ENCODE measurements at regions not wholly inside any gene's neighbourhood (a gene's known extent, or its start where the extent isn't known, plus 50 kb on each side); places are given as distances from the start of the nearest gene placed in this dataset.
"Not testable (repeated sequence)": the region's sequence is repeated elsewhere in the genome, so short reads cannot be mapped to it uniquely, and the experiment has no call there.

- DNase-seq (ENCODE audit: low spot score), result no peak
Observed at GRCh38 chr17:59494757-59495368, 70.5 kb upstream of the DHX40 start.

GRCh38 chr17:59496178-59496577, 69.2 kb upstream of the DHX40 start:
- no peak for DNase-seq (ENCODE audit: low spot score)

DNA sequence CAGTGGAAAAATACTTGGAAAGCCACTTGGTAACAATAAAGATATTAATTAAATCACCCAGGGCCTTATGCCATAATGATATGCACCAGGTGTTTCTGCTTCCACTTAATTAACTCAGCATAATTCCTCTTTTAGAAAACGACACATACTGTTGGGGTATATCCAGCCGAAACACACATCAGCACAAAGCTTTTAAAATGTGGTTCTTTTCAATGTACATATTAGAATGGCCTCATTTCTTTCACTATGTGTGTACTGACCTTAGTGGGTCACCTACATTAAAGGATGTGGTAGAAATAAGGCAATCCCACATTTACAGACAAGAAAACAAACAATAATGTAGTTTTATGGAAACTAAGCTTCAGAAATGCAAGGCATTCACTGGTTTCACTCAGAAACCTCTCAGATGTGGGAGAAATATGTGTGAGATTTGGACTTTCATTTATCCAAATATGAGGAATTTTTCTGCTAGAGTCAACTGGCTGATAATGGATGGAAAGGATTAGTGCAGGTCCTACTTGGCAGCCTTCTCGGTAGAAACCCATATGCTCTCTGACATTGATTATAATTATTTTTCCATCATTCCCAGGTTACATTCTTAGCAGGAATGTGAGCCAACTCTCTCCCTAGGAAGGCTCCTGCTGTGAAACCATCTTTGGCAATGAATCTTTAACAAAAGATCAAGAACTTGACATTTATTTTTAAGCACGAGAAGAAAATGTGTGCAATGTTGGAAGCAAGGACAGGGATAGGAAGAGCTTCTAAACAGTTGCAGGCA, 66.7 kb upstream of the DHX40 start:
- DNase-seq (ENCODE audit: low spot score), result no peak

GRCh38 chr17:59500086-59500655, 65.2 kb upstream of the DHX40 start:
- DNase-seq (ENCODE audit: low spot score), result not testable (repeated sequence)

- DNase-seq (ENCODE audit: low spot score), result no peak
Observed at GRCh38 chr17:59501690-59502089, 63.7 kb upstream of the DHX40 start.

DNA sequence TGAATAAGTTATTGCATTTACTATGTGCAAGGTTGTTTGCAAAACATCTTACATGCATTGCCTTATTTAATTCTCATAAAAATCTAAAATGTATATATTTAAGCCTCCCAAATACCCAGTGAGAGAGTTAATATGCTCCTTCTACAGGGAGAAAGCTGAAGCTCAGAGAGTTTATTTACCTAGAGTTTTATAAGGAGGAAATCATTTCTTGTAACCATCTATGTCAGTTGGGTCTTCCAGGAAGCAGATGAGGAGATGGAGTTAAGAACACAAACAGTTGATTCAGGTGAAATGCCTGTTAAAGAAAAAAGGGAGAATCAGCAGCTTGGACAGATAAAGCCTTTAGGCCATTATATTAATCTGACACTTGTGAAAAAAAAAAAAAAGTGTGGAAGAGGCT, 62.6 kb upstream of the DHX40 start:
- no peak for DNase-seq (ENCODE audit: low spot score)

DNA sequence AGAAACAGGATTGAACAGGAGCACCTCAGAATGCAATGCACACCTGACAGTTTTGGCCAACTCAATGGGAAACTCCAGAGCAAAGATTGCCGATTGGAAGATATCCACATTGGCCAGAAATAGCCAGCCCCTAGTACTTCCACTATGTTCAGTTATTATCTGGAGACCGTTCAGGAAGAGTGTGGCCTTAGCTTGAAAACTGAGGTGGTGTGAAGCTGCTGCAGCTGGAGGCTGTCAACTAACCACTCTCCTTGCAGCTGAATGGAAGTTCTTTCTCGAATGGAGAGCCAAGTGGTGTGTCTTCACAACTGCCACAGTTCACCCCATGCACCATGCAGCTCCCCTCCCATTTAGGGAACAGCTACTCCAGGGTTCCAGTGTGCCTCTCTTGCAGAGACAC, 61.9 kb upstream of the DHX40 start:
- DNase-seq (ENCODE audit: low spot score), result no peak

- no peak for DNase-seq (ENCODE audit: low spot score)
Observed at GRCh38 chr17:59504821-59505220, 60.6 kb upstream of the DHX40 start.

- DNase-seq (ENCODE audit: low spot score), result no peak
Observed at GRCh38 chr17:59505610-59506276, 59.7 kb upstream of the DHX40 start.

DNA sequence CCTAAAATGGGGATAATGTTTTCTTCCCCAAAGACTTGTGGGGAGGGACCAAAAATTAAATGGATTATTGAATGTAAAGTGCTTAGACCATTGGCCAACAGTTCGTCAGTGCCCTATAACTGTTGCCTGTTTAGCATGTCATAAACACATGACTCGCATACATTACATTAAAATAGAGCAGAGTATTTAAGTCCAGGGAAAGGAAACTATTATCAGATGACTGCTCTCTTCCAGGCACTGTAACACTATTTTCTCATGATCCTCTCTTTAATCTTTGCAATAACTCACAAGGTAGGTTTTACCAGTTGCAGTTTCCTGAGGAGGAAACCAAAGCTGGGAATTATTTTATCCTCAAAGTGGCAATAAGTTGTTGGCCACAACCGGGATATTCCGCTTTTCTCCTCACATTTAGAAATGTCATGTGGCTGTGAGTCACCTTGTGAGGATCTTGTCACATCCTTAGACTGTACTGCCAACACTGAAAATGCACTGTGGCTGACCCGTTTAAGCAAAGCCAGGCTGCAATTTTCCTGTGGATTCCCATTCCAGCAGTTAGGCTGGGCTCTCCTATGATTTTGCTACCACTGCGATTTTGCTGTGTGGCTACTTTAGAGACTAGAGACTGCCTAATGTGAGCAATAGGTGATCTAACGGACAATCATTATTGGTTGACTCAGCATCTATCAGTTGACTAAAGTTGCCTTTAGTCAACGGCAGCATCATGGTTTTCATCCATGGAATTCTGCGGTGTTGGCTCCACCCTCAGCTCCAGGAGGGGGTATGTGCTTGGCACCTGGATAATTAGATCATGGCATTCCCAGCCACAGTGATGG, 58.3 kb upstream of the DHX40 start:
- no peak for DNase-seq (ENCODE audit: low spot score)

- DNase-seq (ENCODE audit: low spot score), result no peak
Observed at GRCh38 chr17:59508999-59509625, 56.3 kb upstream of the DHX40 start.

DNA sequence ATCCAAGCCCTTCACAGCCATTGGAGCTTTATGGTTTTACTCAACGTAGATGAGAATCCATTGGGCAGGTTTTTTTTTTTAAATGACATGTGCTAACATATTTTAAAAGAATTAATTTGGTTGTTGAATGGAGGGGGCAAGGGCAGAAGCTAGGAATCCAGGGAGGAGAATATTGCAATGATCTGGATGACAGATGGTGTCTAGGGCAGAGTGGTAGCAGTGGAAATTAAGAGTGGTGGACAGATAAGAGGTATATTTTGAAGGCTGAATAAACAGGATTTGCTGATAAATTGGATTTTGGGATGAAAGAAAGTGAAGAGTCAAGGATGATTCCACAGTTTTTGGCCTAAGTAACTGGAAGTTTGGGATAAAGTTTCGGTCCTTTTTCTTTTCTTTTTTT, 54.8 kb upstream of the DHX40 start:
- DNase-seq (ENCODE audit: low spot score), result no peak

- DNase-seq (ENCODE audit: low spot score), result no peak
Observed at GRCh38 chr17:59511726-59512125, 53.7 kb upstream of the DHX40 start.

- DNase-seq (ENCODE audit: low spot score), result no peak
Observed at GRCh38 chr17:59512844-59513385, 52.5 kb upstream of the DHX40 start.

GRCh38 chr17:59513934-59514841, 51.2 kb upstream of the DHX40 start:
- DNase-seq (ENCODE audit: low spot score), result no peak

All from activated CD4-positive, alpha-beta T cell treated with anti-CD3 and anti-CD28 coated beads, Interleukin-2, Interleukin-4, amounts not matched to agents 100 ng/mL and 50 ng/mL, durations not matched to agents 16 hours and 8 hours (primary cell).